GM06990 (cell line): ENCODE measurements at regions not wholly inside any gene's neighbourhood (a gene's known extent, or its start where the extent isn't known, plus 50 kb on each side); places are given as distances from the start of the nearest gene placed in this dataset.
"Not testable (repeated sequence)": the region's sequence is repeated elsewhere in the genome, so short reads cannot be mapped to it uniquely, and the experiment has no call there.

Experiments
- DNase-seq: peaks from one replicate; pipeline ENCODE4 v3.0.0-alpha.2; 2011; ENCODE audit not compliant: insufficient read length; ENCODE audit errors: extremely low read depth
- H3K27me3 ChIP-seq: replicated peaks from 2 replicates; pipeline ENCODE4 v1.6.0; 2011; ENCODE audit warnings: low read length; ENCODE audit not compliant: control insufficient read depth, insufficient read depth
- H3K36me3 ChIP-seq: 2 replicates; pipeline ENCODE4 v1.5.1; 2011; ENCODE audit warnings: low read length; ENCODE audit not compliant: control insufficient read depth, insufficient read depth
- H3K4me3 ChIP-seq: replicated peaks from 2 replicates; pipeline ENCODE4 v1.5.1; 2011; ENCODE audit warnings: low read depth, mild to moderate bottlenecking, control low read depth, low read length
- CTCF ChIP-seq: IDR thresholded peaks from 2 replicates; pipeline ENCODE4 v1.5.1; 2011; ENCODE audit warnings: low read length, control low read depth, mild to moderate bottlenecking, inconsistent platforms; ENCODE audit not compliant: insufficient read depth, poor library complexity, severe bottlenecking

DNA sequence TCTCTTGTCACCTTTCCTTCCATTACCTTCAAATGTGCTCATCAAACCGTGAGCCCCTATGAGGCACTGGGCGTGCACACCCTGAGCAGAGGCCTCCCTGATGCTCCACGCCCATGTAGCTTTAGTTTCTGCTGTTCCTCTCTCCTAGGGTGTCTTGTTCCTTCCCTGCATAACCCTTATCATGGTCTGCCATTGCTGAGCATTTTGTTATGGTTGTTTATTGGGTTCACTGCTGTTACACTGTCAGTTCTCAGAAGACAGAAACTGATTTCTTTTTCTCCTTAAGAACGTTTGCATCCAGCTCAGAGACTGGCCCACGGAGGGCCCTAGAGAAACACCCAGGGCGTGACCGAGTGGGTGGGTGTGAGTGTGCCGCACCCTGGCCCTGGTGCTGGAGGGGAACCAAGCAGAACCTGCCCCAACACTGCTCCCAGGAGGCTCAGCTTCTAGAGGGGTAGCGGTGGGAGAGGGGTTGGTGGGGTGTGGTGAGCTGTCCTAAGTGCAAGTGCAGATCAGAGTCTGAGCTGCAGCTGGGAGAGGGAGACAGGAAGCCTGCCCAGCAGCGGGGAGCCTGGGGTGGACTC, 61.4 kb upstream of the URI1 start:
- TF ChIP-seq CTCF: no peak
- Histone ChIP-seq H3K4me3 (no peak overlapping the region), H3K27me3 (no peaks in the 10 kb centered on the region), H3K36me3 (no peaks in the 10 kb centered on the region)
- no peak for DNase-seq

DNA sequence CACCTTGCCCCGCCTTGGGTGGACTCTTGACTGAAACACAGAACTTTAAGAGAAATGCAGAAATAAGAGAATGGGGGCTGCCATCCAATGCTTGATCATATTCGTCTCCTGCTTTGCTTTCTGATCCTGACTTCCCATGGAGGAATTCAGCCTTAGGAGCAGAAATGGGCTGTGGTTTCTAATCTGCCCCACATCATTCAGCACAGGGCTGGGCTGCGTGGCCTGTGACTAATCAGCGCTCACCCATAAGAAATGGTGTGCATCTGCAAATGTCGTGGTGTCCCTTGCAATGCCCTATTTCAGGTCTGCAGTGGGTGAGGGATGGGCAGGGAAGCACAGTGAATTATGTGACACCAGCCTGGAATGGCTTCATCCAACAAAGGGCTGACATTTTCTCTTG, 60.7 kb upstream of the URI1 start:
- Histone ChIP-seq H3K27me3 (no peaks in the 10 kb centered on the region), H3K4me3 (no peak overlapping the region), H3K36me3 (no peaks in the 10 kb centered on the region)
- no peak for DNase-seq
- TF ChIP-seq CTCF: no peak

- no peak for TF ChIP-seq CTCF
- Histone ChIP-seq H3K4me3 (no peak overlapping the region), H3K36me3 (no peaks in the 10 kb centered on the region), H3K27me3 (no peaks in the 10 kb centered on the region)
- no peak for DNase-seq
These were observed 59.3 kb upstream of the URI1 start for GRCh38 chr19:29882719-29883105.

DNA sequence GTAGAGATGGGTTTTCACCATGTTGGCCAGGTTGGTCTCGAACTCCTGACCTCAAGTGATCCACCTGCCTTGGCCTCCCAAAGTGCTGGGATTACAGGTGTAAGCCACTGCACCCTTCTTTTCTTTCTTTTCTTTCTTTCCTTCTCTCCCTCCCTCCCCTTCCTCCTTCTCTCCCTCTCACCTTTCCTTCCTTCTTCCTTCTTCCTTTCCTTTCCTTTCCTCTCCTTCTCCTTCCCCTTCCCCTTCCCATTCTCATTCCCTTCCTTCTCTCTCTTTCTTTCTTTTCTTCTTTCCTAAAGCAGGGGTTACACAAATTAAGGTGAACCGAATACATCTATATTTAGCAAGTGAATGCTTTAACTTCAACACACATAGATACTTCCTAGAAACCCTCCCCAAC, 58.0 kb upstream of the URI1 start:
- no peak for TF ChIP-seq CTCF
- Histone ChIP-seq H3K36me3 (no peaks in the 10 kb centered on the region), H3K27me3 (no peaks in the 10 kb centered on the region), H3K4me3 (no peak overlapping the region)
- no peak for DNase-seq

DNA sequence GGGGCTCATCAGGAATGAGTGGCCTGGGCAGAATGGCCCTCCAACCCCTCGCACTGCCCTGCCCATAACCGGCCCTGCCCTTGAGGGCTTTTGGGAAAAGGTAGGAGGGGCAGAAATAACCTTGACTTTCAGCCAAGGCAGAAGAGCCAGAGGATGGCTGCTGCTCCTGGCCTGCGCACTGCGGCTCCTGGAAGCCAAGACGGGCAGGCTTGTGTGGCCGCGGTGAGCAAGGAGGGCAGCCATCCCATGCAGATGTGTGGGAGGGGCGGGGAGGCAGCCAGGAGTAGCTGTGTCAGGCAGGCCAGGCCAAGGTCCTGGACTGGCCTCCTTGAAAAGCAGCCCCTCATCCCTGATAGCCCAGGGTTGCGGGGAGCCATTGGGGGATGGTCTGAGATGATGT, 57.6 kb upstream of the URI1 start:
- no peak for DNase-seq
- Histone ChIP-seq H3K36me3 (no peaks in the 10 kb centered on the region), H3K4me3 (no peak overlapping the region), H3K27me3 (no peaks in the 10 kb centered on the region)
- TF ChIP-seq CTCF: no peak

- H3K36me3 ChIP-seq, H3K27me3 ChIP-seq, DNase-seq, H3K4me3 ChIP-seq: not testable (repeated sequence)
These were observed 55.9 kb upstream of the URI1 start for GRCh38 chr19:29886106-29886505.
